ENCODE measurements at regions not wholly inside any gene's neighbourhood (a gene's known extent, or its start where the extent isn't known, plus 50 kb on each side); places are given as distances from the start of the nearest gene placed in this dataset.

- TF ChIP-seq POLR2A (IDR thresholded peaks at IDR 0.05): no peak
- no peak for TF ChIP-seq CTCF (IDR thresholded peaks at IDR 0.05)
Measured at GRCh38 chr16:86298758-86299134, 211.6 kb upstream of the FOXF1 start.
